KG1 (cell line): ENCODE measurements at regions not wholly inside any gene's neighbourhood (a gene's known extent, or its start where the extent isn't known, plus 50 kb on each side); places are given as distances from the start of the nearest gene placed in this dataset.

Experiments
- DNase-seq: peaks from one replicate; lab custom pipeline; 2025; lab: John Stamatoyannopoulos, UW

DNA sequence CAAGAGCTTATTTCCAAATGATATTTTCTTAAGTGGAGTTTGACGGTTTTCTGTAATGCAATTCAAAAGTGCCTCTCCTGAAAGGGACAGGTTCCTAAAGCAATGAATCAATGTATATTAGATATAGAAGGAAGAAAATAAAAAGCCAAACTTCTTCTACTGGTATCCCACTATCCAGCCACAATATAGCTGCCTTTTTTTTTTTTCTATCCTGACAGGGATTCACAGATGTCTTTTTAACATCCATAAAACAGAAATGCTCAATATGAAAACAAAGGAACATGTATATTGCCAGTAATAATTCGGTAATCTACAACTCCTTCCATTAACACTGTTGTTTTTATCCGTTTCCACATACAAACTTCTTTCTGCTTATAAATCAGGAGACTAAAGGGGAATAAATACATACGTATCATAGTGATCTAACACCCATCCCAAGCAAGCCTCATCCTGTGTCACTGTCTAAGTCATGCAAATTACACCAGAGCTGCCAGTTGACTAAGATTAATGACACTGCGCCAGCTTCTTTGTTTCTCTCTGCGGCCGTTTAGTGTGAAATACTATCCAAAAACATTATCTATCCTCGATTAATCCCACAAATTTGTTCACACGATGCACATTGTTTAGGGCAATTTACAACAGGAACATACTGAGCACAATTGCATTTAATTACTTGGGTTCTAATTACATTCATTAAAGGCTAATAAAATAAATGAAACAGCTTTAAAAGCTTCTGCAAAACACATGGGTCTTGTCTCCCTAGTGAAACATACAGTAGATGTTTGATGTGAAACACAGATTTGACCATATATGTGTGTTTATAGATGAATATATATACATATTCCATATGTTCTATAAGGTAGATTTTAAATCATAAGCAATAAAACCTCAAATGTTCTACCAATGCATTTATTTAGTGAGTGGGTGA lies 51.9 kb upstream of the CDIN1 start:
- no peak for DNase-seq

- no peak for DNase-seq
Observed at GRCh38 chr15:36529296-36530011, 50.0 kb upstream of the CDIN1 start.
